ENCODE measurements at regions not wholly inside any gene's neighbourhood (a gene's known extent, or its start where the extent isn't known, plus 50 kb on each side); places are given as distances from the start of the nearest gene placed in this dataset.

GRCh38 chr18:78679613-78680260 lies 299.9 kb upstream of the SALL3 start:
- DNase-seq (ENCODE audit: low read depth) = no peak

- DNase-seq (ENCODE audit: low read depth) = no peak
Measured at GRCh38 chr18:78681396-78681795, 298.2 kb upstream of the SALL3 start.

GRCh38 chr18:78681934-78682333 lies 297.7 kb upstream of the SALL3 start:
- DNase-seq (ENCODE audit: low read depth) = no peak

- DNase-seq (ENCODE audit: low read depth) = no peak
Measured at GRCh38 chr18:78682716-78683115, 296.9 kb upstream of the SALL3 start.

GRCh38 chr18:78683191-78684010 lies 296.2 kb upstream of the SALL3 start:
- no peak for DNase-seq (ENCODE audit: low read depth)

GRCh38 chr18:78685250-78685979 lies 294.2 kb upstream of the SALL3 start:
- no peak for DNase-seq (ENCODE audit: low read depth)

- no peak for DNase-seq (ENCODE audit: low read depth)
Measured at GRCh38 chr18:78685980-78686530, 293.6 kb upstream of the SALL3 start.

- DNase-seq (ENCODE audit: low read depth) = no peak
Measured at GRCh38 chr18:78686976-78687685, 292.5 kb upstream of the SALL3 start.

GRCh38 chr18:78687736-78688135 lies 291.9 kb upstream of the SALL3 start:
- DNase-seq (ENCODE audit: low read depth) = no peak

GRCh38 chr18:78688249-78688648 lies 291.4 kb upstream of the SALL3 start:
- no peak for DNase-seq (ENCODE audit: low read depth)

- DNase-seq (ENCODE audit: low read depth) = no peak
Measured at GRCh38 chr18:78688916-78689315, 290.7 kb upstream of the SALL3 start.

- DNase-seq (ENCODE audit: low read depth) = no peak
Measured at GRCh38 chr18:78689606-78690005, 290.0 kb upstream of the SALL3 start.

GRCh38 chr18:78692105-78692504 lies 287.5 kb upstream of the SALL3 start:
- no peak for DNase-seq (ENCODE audit: low read depth)

GRCh38 chr18:78693429-78693828 lies 286.2 kb upstream of the SALL3 start:
- no peak for DNase-seq (ENCODE audit: low read depth)

- no peak for DNase-seq (ENCODE audit: low read depth)
Measured at GRCh38 chr18:78696698-78697435, 282.8 kb upstream of the SALL3 start.

- no peak for DNase-seq (ENCODE audit: low read depth)
Measured at GRCh38 chr18:78697446-78697845, 282.2 kb upstream of the SALL3 start.

GRCh38 chr18:78698914-78699313 lies 280.7 kb upstream of the SALL3 start:
- DNase-seq (ENCODE audit: low read depth) = no peak

GRCh38 chr18:78699499-78699898 lies 280.1 kb upstream of the SALL3 start:
- no peak for DNase-seq (ENCODE audit: low read depth)

- DNase-seq (ENCODE audit: low read depth) = no peak
Measured at GRCh38 chr18:78701771-78702396, 277.7 kb upstream of the SALL3 start.

GRCh38 chr18:78703291-78703690 lies 276.3 kb upstream of the SALL3 start:
- DNase-seq (ENCODE audit: low read depth) = no peak

- no peak for DNase-seq (ENCODE audit: low read depth)
Measured at GRCh38 chr18:78704971-78705461, 274.6 kb upstream of the SALL3 start.
